ENCODE measurements at regions not wholly inside any gene's neighbourhood (a gene's known extent, or its start where the extent isn't known, plus 50 kb on each side); places are given as distances from the start of the nearest gene placed in this dataset.

GRCh38 chr1:239151937-239152336 lies 234.4 kb upstream of the CHRM3 start:
- H3K4me2 ChIP-seq (ENCODE audit: low read depth, low read length), result no peak overlapping the region
- no peak overlapping the region for H2AFZ ChIP-seq (ENCODE audit: low read length)
- no peaks in the 10 kb centered on the region for H3K27me3 ChIP-seq (ENCODE audit: control insufficient read depth in 1 of 2, insufficient read depth in 2 of 2, low read length in 2 of 2)
- in situ Hi-C loops (cut with HindIII; ENCODE audit: extremely low pct_ligation_motif_present, low pct_unique_long_range_greater_than_20kb), result no loop called here
- ChIA-PET CTCF (ENCODE audit: low intra/inter-chr PET ratio, low total read pairs) (no interaction called here), POLR2A (no interaction called here)
- intact Hi-C loops (cut with micrococcal nuclease; ENCODE audit: unreplicated experiment), result no loop called here
- H3K36me3 ChIP-seq (replicated peaks in 1 of 2; ENCODE audit: control insufficient read depth in 1 of 2, insufficient read depth in 2 of 2, low read length in 2 of 2), result no peaks in the 10 kb centered on the region
- H4K20me1 ChIP-seq (ENCODE audit: insufficient read depth, low read length), result no peaks in the 10 kb centered on the region
- no peaks in the 10 kb centered on the region for H3K4me1 ChIP-seq (ENCODE audit: insufficient read depth, low read length)
- DNase-seq (ENCODE audit: low spot score) (no peak), ATAC-seq (no peak), FAIRE-seq (no peak)
- peaks cover 94% of the 10 kb centered on the region for H3K9me3 ChIP-seq (ENCODE audit: low read length)
- BruUV-seq (replicated peaks), result no TSS peak
- H3K4me3 ChIP-seq (replicated peaks in 1 of 3; ENCODE audit: insufficient read depth in 1 of 3, low read depth in 2 of 3, low read length in 3 of 3), result no peak overlapping the region
- TF ChIP-seq ATF7 (IDR thresholded peaks at IDR 0.05) (0 out of 2 replicates have a peak, but pooled peaks have one; percentile 23), ATF7 (CRISPR knock-in tag; IDR thresholded peaks at IDR 0.05) (no peak), CREB3 (CRISPR knock-in tag; IDR thresholded peaks at IDR 0.05) (no peak)
- H3K9ac ChIP-seq (ENCODE audit: insufficient read depth, low read depth, low read length), result no peak overlapping the region
- H3K79me2 ChIP-seq (ENCODE audit: insufficient read depth, low read length), result no peaks in the 10 kb centered on the region
- no peak overlapping the region for H3K27ac ChIP-seq (ENCODE audit: extremely low read length, insufficient read depth, low read length)
- WGBS (ENCODE audit: low lambda C conversion rate), result 0% methylated on average over 2 of the region's 2 CpGs

GRCh38 chr1:239140968-239141367 lies 245.4 kb upstream of the CHRM3 start:
- no peak for ATAC-seq
- Histone ChIP-seq H3K36me3 (replicated peaks in 1 of 2; ENCODE audit: control insufficient read depth in 1 of 2, insufficient read depth in 2 of 2, low read length in 2 of 2) (no peaks in the 10 kb centered on the region), H3K27ac (ENCODE audit: extremely low read length, insufficient read depth, low read length) (no peak overlapping the region), H3K4me1 (ENCODE audit: insufficient read depth, low read length) (no peaks in the 10 kb centered on the region), H3K4me2 (ENCODE audit: low read depth, low read length) (no peak overlapping the region), H3K79me2 (ENCODE audit: insufficient read depth, low read length) (no peaks in the 10 kb centered on the region), H4K20me1 (ENCODE audit: insufficient read depth, low read length) (no peaks in the 10 kb centered on the region), H2AFZ (ENCODE audit: low read length) (no peak overlapping the region), H3K27me3 (ENCODE audit: control insufficient read depth in 1 of 2, insufficient read depth in 2 of 2, low read length in 2 of 2) (no peaks in the 10 kb centered on the region), H3K4me3 (replicated peaks in 1 of 3; ENCODE audit: insufficient read depth in 1 of 3, low read depth in 2 of 3, low read length in 3 of 3) (no peak overlapping the region), H3K9me3 (ENCODE audit: low read length) (peaks cover 85% of the 10 kb centered on the region), H3K9ac (ENCODE audit: insufficient read depth, low read depth, low read length) (no peak overlapping the region)
- intact Hi-C loops (cut with micrococcal nuclease; ENCODE audit: unreplicated experiment) (no loop called here), in situ Hi-C loops (cut with HindIII; ENCODE audit: extremely low pct_ligation_motif_present, low pct_unique_long_range_greater_than_20kb) (no loop called here)
- TF ChIP-seq MIER2 (CRISPR knock-in tag; IDR thresholded peaks at IDR 0.05) (no peak), HNRNPUL1 (IDR thresholded peaks at IDR 0.05; ENCODE audit: low read depth, low read length) (no peak), ZNF792 (CRISPR knock-in tag; IDR thresholded peaks at IDR 0.05) (no peak), NFE2L1 (CRISPR knock-in tag; IDR thresholded peaks at IDR 0.05; ENCODE audit: borderline replicate concordance) (no peak), POLR2G (IDR thresholded peaks at IDR 0.05; ENCODE audit: low read depth, low read length) (no peak), STAT6 (CRISPR knock-in tag; IDR thresholded peaks at IDR 0.05; ENCODE audit: borderline replicate concordance) (no peak), MYNN (CRISPR knock-in tag; IDR thresholded peaks at IDR 0.05; ENCODE audit: low read depth) (no peak), EEA1 (CRISPR knock-in tag; IDR thresholded peaks at IDR 0.05; ENCODE audit: borderline replicate concordance) (no peak), U2AF2 (IDR thresholded peaks at IDR 0.05; ENCODE audit: low read depth, low read length) (no peak), ZEB1 (IDR thresholded peaks at IDR 0.05; ENCODE audit: insufficient replicate concordance, low read depth) (no peak), MAFF (IDR thresholded peaks at IDR 0.05; ENCODE audit: low read depth, low read length) (no peak), ZNF720 (CRISPR knock-in tag; IDR thresholded peaks at IDR 0.05) (no peak), HDAC1 (CRISPR knock-in tag; IDR thresholded peaks at IDR 0.05) (no peak), ZNF543 (CRISPR knock-in tag; IDR thresholded peaks at IDR 0.05) (no peak), RCOR2 (CRISPR knock-in tag; IDR thresholded peaks at IDR 0.05) (no peak), TBL1XR1 (IDR thresholded peaks at IDR 0.05; ENCODE audit: borderline replicate concordance, low read length, partially characterized antibody) (no peak)
- no peak for DNase-seq (ENCODE audit: low spot score)
- WGBS (ENCODE audit: low lambda C conversion rate), result 9% methylated on average over 4 of the region's 4 CpGs
- CTCF ChIA-PET (ENCODE audit: low intra/inter-chr PET ratio, low total read pairs), result no interaction called here
- FAIRE-seq, result no peak
- no TSS peak for BruUV-seq (replicated peaks)
- POLR2A ChIA-PET, result no interaction called here
